ENCODE measurements at regions not wholly inside any gene's neighbourhood (a gene's known extent, or its start where the extent isn't known, plus 50 kb on each side); places are given as distances from the start of the nearest gene placed in this dataset.

DNA sequence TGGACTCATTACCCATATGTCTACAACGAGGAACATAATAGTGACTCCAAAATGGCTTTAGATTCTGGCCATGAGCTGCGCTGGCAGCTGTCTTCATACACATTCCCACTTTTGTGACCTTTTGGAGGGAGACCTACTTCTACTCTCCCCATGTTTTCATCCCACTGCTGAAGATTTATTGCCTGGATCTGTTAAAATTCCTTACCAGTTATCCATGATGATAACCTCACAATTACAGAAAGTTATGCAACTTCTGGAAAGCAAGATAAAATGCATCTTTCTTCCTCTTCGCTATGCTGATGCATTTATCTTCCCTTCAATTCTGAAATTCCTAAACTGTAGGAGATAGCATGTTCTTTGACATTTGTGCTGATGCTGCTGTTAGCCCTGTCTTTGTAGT is 855.3 kb downstream of the SLC4A3 start:
- H4K8ac ChIP-seq (ENCODE audit: low read length) = no peak overlapping the region
- WGBS = 93% methylated on average over 3 of the region's 3 CpGs
- H3K79me1 ChIP-seq (replicated peaks; ENCODE audit: low read length, poor library complexity, severe bottlenecking) = no peaks in the 10 kb centered on the region

DNA sequence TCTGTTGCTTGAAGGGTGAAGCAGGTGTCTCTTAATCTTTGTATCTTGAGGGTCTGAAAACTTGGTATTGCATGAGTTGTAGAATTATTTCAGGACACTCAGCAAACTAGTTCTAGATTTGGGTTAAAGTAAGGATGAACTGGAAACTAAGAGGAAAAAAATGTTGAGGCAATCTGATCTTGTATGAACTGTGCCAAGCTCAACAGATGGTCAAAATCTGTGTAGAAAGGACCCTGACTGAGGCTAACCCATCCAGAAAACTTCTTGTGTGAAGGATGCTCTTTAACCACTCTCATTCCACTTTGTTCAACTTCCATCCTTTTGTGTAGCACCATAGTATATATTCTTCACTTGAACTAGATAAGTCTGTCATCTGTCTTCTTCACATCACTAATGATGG is 861.7 kb downstream of the SLC4A3 start:
- H3K4me3 ChIP-seq (ENCODE audit: insufficient read depth in 1 of 2, low read depth in 1 of 2, low read length in 2 of 2) = no peak overlapping the region
- H4K91ac ChIP-seq (ENCODE audit: low read length) = no peak overlapping the region
- no peak overlapping the region for H4K8ac ChIP-seq (ENCODE audit: low read length)
- no peak overlapping the region for H2AFZ ChIP-seq (ENCODE audit: low read depth, low read length)
- no peak overlapping the region for H3K14ac ChIP-seq (ENCODE audit: low read length in 2 of 2)
- H3K9ac ChIP-seq (ENCODE audit: low read length) = no peak overlapping the region
- no peak overlapping the region for H3K18ac ChIP-seq (ENCODE audit: low read depth in 1 of 2, low read length in 2 of 2)
- no peaks in the 10 kb centered on the region for H3K27me3 ChIP-seq (ENCODE audit: control insufficient read depth in 1 of 2, insufficient read depth in 1 of 2, low read length in 2 of 2)
- no peak overlapping the region for H3K4me2 ChIP-seq (ENCODE audit: low read length, poor library complexity, severe bottlenecking)
- no peaks in the 10 kb centered on the region for H3K36me3 ChIP-seq (ENCODE audit: control insufficient read depth in 1 of 2, insufficient read depth in 2 of 2, low read depth in 1 of 2, low read length in 2 of 2)
- no peak overlapping the region for H2BK15ac ChIP-seq (ENCODE audit: low read depth, poor library complexity, severe bottlenecking)
- H2AK5ac ChIP-seq (ENCODE audit: low read length, severe bottlenecking) = no peak overlapping the region
- H3K9me3 ChIP-seq (ENCODE audit: control insufficient read depth, low read length) = no peaks in the 10 kb centered on the region
- no peak for DNase-seq
- H3K4ac ChIP-seq (ENCODE audit: low read depth in 1 of 2, low read length in 2 of 2) = no peak overlapping the region
- no peak overlapping the region for H2BK120ac ChIP-seq (ENCODE audit: low read depth, low read length)
- H3K79me1 ChIP-seq (replicated peaks; ENCODE audit: low read length, poor library complexity, severe bottlenecking) = no peaks in the 10 kb centered on the region
- H2BK12ac ChIP-seq (ENCODE audit: low read length in 2 of 2) = no peak overlapping the region
- no peak overlapping the region for H3K27ac ChIP-seq (ENCODE audit: low read length, poor library complexity, severe bottlenecking)
- H3K4me1 ChIP-seq (ENCODE audit: control insufficient read depth, insufficient read depth, low read depth, low read length) = no peaks in the 10 kb centered on the region
- H3K23ac ChIP-seq (ENCODE audit: low read length in 2 of 2) = no peak overlapping the region
- H2BK5ac ChIP-seq (ENCODE audit: low read depth, low read length, poor library complexity, severe bottlenecking) = no peak overlapping the region

More for the DNA sequence above, 855.3 kb downstream of the SLC4A3 start:
- H3K14ac ChIP-seq (ENCODE audit: low read length in 2 of 2) = no peak overlapping the region
- H3K9ac ChIP-seq (ENCODE audit: low read length) = no peak overlapping the region
- H2AFZ ChIP-seq (ENCODE audit: low read depth, low read length) = no peak overlapping the region
- no peak overlapping the region for H4K91ac ChIP-seq (ENCODE audit: low read length)
- no peak overlapping the region for H3K27ac ChIP-seq (ENCODE audit: low read length, poor library complexity, severe bottlenecking)
- no peak overlapping the region for H3K4me2 ChIP-seq (ENCODE audit: low read length, poor library complexity, severe bottlenecking)
- no peak overlapping the region for H2BK5ac ChIP-seq (ENCODE audit: low read depth, low read length, poor library complexity, severe bottlenecking)
- no peaks in the 10 kb centered on the region for H3K27me3 ChIP-seq (ENCODE audit: control insufficient read depth in 1 of 2, insufficient read depth in 1 of 2, low read length in 2 of 2)
- H3K4me1 ChIP-seq (ENCODE audit: control insufficient read depth, insufficient read depth, low read depth, low read length) = no peaks in the 10 kb centered on the region
- no peak overlapping the region for H3K18ac ChIP-seq (ENCODE audit: low read depth in 1 of 2, low read length in 2 of 2)
- DNase-seq = no peak
- H3K4me3 ChIP-seq (ENCODE audit: insufficient read depth in 1 of 2, low read depth in 1 of 2, low read length in 2 of 2) = no peak overlapping the region
- H2AK5ac ChIP-seq (ENCODE audit: low read length, severe bottlenecking) = no peak overlapping the region
- no peak overlapping the region for H3K4ac ChIP-seq (ENCODE audit: low read depth in 1 of 2, low read length in 2 of 2)
- no peak overlapping the region for H2BK12ac ChIP-seq (ENCODE audit: low read length in 2 of 2)
- no peak overlapping the region for H2BK120ac ChIP-seq (ENCODE audit: low read depth, low read length)
- H3K23ac ChIP-seq (ENCODE audit: low read length in 2 of 2) = no peak overlapping the region
- no peaks in the 10 kb centered on the region for H3K9me3 ChIP-seq (ENCODE audit: control insufficient read depth, low read length)
- H2BK15ac ChIP-seq (ENCODE audit: low read depth, poor library complexity, severe bottlenecking) = no peak overlapping the region
- H3K36me3 ChIP-seq (ENCODE audit: control insufficient read depth in 1 of 2, insufficient read depth in 2 of 2, low read depth in 1 of 2, low read length in 2 of 2) = no peaks in the 10 kb centered on the region

DNA sequence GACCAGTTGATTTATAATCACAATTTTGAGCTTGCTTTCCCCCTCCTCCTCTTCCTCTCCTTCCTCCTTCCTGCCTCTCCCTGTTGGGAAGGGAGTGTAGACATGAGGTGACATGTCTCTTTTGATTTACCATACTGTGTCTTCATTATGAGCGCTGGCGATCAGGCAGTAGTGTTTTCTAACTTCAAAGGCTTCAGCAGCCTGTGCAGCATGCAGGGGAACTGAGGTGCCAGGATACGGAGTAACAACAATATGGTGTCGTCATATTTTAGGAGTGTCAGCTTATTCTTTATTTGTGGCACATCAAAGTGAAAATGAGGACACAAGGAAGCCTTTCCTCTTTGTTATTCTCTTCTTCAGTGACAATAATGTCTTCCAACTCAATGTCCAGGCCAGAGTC is 864.2 kb downstream of the SLC4A3 start:
- no peaks in the 10 kb centered on the region for H3K4me1 ChIP-seq (ENCODE audit: control insufficient read depth, insufficient read depth, low read depth, low read length)
- no peak for DNase-seq
- H3K23ac ChIP-seq (ENCODE audit: low read length in 2 of 2) = no peak overlapping the region
- H3K14ac ChIP-seq (ENCODE audit: low read length in 2 of 2) = no peak overlapping the region
- H3K79me1 ChIP-seq (replicated peaks; ENCODE audit: low read length, poor library complexity, severe bottlenecking) = no peaks in the 10 kb centered on the region
- no peak overlapping the region for H2BK5ac ChIP-seq (ENCODE audit: low read depth, low read length, poor library complexity, severe bottlenecking)
- H3K36me3 ChIP-seq (ENCODE audit: control insufficient read depth in 1 of 2, insufficient read depth in 2 of 2, low read depth in 1 of 2, low read length in 2 of 2) = no peaks in the 10 kb centered on the region
- H3K27me3 ChIP-seq (ENCODE audit: control insufficient read depth in 1 of 2, insufficient read depth in 1 of 2, low read length in 2 of 2) = no peaks in the 10 kb centered on the region
- 81% methylated on average over 4 of the region's 4 CpGs for WGBS
- H2BK120ac ChIP-seq (ENCODE audit: low read depth, low read length) = no peak overlapping the region
- no peak overlapping the region for H3K4me2 ChIP-seq (ENCODE audit: low read length, poor library complexity, severe bottlenecking)
- no peak overlapping the region for H3K27ac ChIP-seq (ENCODE audit: low read length, poor library complexity, severe bottlenecking)
- no peak overlapping the region for H2AFZ ChIP-seq (ENCODE audit: low read depth, low read length)
- no peaks in the 10 kb centered on the region for H3K9me3 ChIP-seq (ENCODE audit: control insufficient read depth, low read length)
- no peak overlapping the region for H3K18ac ChIP-seq (ENCODE audit: low read depth in 1 of 2, low read length in 2 of 2)
- H2BK12ac ChIP-seq (ENCODE audit: low read length in 2 of 2) = no peak overlapping the region
- H2AK5ac ChIP-seq (ENCODE audit: low read length, severe bottlenecking) = no peak overlapping the region
- H3K9ac ChIP-seq (ENCODE audit: low read length) = no peak overlapping the region
- H4K8ac ChIP-seq (ENCODE audit: low read length) = no peak overlapping the region
- no peak overlapping the region for H4K91ac ChIP-seq (ENCODE audit: low read length)
- no peak overlapping the region for H2BK15ac ChIP-seq (ENCODE audit: low read depth, poor library complexity, severe bottlenecking)
- H3K4ac ChIP-seq (ENCODE audit: low read depth in 1 of 2, low read length in 2 of 2) = no peak overlapping the region
- H3K4me3 ChIP-seq (ENCODE audit: insufficient read depth in 1 of 2, low read depth in 1 of 2, low read length in 2 of 2) = no peak overlapping the region

GRCh38 chr2:220493871-220494525 is 866.6 kb downstream of the SLC4A3 start:
- no peak overlapping the region for H3K14ac ChIP-seq (ENCODE audit: low read length in 2 of 2)
- WGBS = 97% methylated on average over 9 of the region's 9 CpGs
- H2BK12ac ChIP-seq (ENCODE audit: low read length in 2 of 2) = no peak overlapping the region
- DNase-seq = no peak
- H3K4me2 ChIP-seq (ENCODE audit: low read length, poor library complexity, severe bottlenecking) = no peak overlapping the region
- no peak overlapping the region for H3K4ac ChIP-seq (ENCODE audit: low read depth in 1 of 2, low read length in 2 of 2)
- H3K18ac ChIP-seq (ENCODE audit: low read depth in 1 of 2, low read length in 2 of 2) = no peak overlapping the region
- H2AFZ ChIP-seq (ENCODE audit: low read depth, low read length) = no peak overlapping the region
- H3K27me3 ChIP-seq (ENCODE audit: control insufficient read depth in 1 of 2, insufficient read depth in 1 of 2, low read length in 2 of 2) = no peaks in the 10 kb centered on the region
- no peak overlapping the region for H4K8ac ChIP-seq (ENCODE audit: low read length)
- no peak overlapping the region for H3K9ac ChIP-seq (ENCODE audit: low read length)
- no peak overlapping the region for H2BK15ac ChIP-seq (ENCODE audit: low read depth, poor library complexity, severe bottlenecking)
- H3K4me1 ChIP-seq (ENCODE audit: control insufficient read depth, insufficient read depth, low read depth, low read length) = no peaks in the 10 kb centered on the region
- no peak overlapping the region for H4K91ac ChIP-seq (ENCODE audit: low read length)
- H2BK5ac ChIP-seq (ENCODE audit: low read depth, low read length, poor library complexity, severe bottlenecking) = no peak overlapping the region
- no peak overlapping the region for H2BK120ac ChIP-seq (ENCODE audit: low read depth, low read length)
- H3K27ac ChIP-seq (ENCODE audit: low read length, poor library complexity, severe bottlenecking) = no peak overlapping the region
- H3K9me3 ChIP-seq (ENCODE audit: control insufficient read depth, low read length) = no peaks in the 10 kb centered on the region
- H3K36me3 ChIP-seq (ENCODE audit: control insufficient read depth in 1 of 2, insufficient read depth in 2 of 2, low read depth in 1 of 2, low read length in 2 of 2) = no peaks in the 10 kb centered on the region
- no peak overlapping the region for H3K23ac ChIP-seq (ENCODE audit: low read length in 2 of 2)
- no peaks in the 10 kb centered on the region for H3K79me1 ChIP-seq (replicated peaks; ENCODE audit: low read length, poor library complexity, severe bottlenecking)
- H3K4me3 ChIP-seq (ENCODE audit: insufficient read depth in 1 of 2, low read depth in 1 of 2, low read length in 2 of 2) = no peak overlapping the region
- no peak overlapping the region for H2AK5ac ChIP-seq (ENCODE audit: low read length, severe bottlenecking)

Data from mesenchymal stem cell (in vitro differentiated cells and primary cell).